ENCODE measurements at regions not wholly inside any gene's neighbourhood (a gene's known extent, or its start where the extent isn't known, plus 50 kb on each side); places are given as distances from the start of the nearest gene placed in this dataset.
A peak's percentile ranks its signal among the peaks of the same experiment; 100 is the strongest.

DNA sequence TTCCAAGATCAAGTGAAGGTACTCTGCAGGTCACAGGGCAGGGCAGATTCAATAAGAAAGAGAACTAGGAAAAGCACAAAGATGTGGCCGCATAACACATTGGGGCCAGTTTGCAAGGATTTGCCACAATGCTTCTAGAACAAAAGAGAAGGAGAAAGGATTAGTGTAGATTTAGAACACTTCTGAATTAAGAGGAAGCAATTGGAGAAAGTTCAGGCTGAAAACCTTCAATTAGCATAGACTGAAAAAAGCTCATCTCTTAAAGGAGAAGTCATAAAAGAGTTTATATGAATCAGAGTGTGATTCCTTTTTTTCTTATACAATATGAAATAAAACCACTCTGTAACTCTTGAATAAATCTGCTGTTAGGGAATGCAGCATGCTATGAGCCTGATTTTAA is 215.6 kb upstream of the FAT1 start:
- Histone ChIP-seq H3K79me2 (ENCODE audit: control insufficient read depth in 1 of 2, insufficient read depth in 2 of 2, low read length in 2 of 2) (no peaks in the 10 kb centered on the region), H3K36me3 (ENCODE audit: control insufficient read depth in 2 of 4, insufficient read depth in 4 of 4, low read length in 3 of 4) (no peaks in the 10 kb centered on the region), H3K9me3 (ENCODE audit: insufficient read depth in 2 of 2, low read depth in 1 of 2, low read length in 1 of 2) (no peaks in the 10 kb centered on the region), H4K5ac (ENCODE audit: insufficient read length, low read depth, low read length) (no peak overlapping the region), H3K27ac (ENCODE audit: low read depth, low read length) (no peak overlapping the region), H4K20me1 (replicated peaks in 1 of 2; ENCODE audit: control insufficient read depth in 1 of 2, insufficient read depth in 2 of 2, low read length in 2 of 2) (no peaks in the 10 kb centered on the region), H3K4ac (replicated peaks; ENCODE audit: insufficient read length, low read depth, low read length) (no peak overlapping the region), H2BK120ac (replicated peaks; ENCODE audit: low read depth, low read length) (no peak overlapping the region), H4K8ac (ENCODE audit: extremely low read depth, insufficient read depth, low read length) (no peak overlapping the region), H3K23ac (ENCODE audit: insufficient read length) (no peak overlapping the region), H3K79me1 (ENCODE audit: low read depth, low read length) (no peaks in the 10 kb centered on the region), H3K4me1 (replicated peaks in 1 of 4; ENCODE audit: control insufficient read depth in 3 of 4, insufficient read depth in 4 of 4, low read length in 3 of 4) (peaks cover 0 to 3% (median 1%) of the 10 kb centered on the region in 4 experiments; a peak in 1 of 7 replicates), H2BK20ac (ENCODE audit: low read length) (no peak overlapping the region), H3K9ac (replicated peaks in 1 of 4; ENCODE audit: extremely low read depth in 1 of 4, low read depth in 3 of 4, low read length in 3 of 4) (no peak overlapping the region), H2AFZ (ENCODE audit: low read length) (peak overlapping the region; percentile 55; the same call in 1 of the 2 replicates), H3K56ac (replicated peaks; ENCODE audit: insufficient read length, low read depth, low read length) (no peak overlapping the region), H3K14ac (ENCODE audit: insufficient read length) (no peak overlapping the region), H3K4me3 (ENCODE audit: extremely low read depth in 1 of 4, insufficient read depth in 2 of 4, low read depth in 3 of 4, low read length in 4 of 4) (no peak overlapping the region), H3K27me3 (replicated peaks in 1 of 4; ENCODE audit: control insufficient read depth in 3 of 4, extremely low read depth in 1 of 4, insufficient read depth in 3 of 4, low read length in 3 of 4) (no peaks in the 10 kb centered on the region), H3K4me2 (ENCODE audit: insufficient read depth in 1 of 2, low read depth in 2 of 2, low read length in 2 of 2) (no peak overlapping the region), H2BK12ac (ENCODE audit: low read depth, low read length) (no peak overlapping the region), H2AK5ac (ENCODE audit: low read depth, low read length) (no peak overlapping the region), H4K91ac (replicated peaks; ENCODE audit: insufficient read length, low read length) (no peak overlapping the region), H3K23me2 (ENCODE audit: low read depth, low read length) (no peaks in the 10 kb centered on the region), H2BK15ac (ENCODE audit: low read length) (no peak overlapping the region), H2BK5ac (ENCODE audit: low read depth, low read length) (no peak overlapping the region), H3K18ac (ENCODE audit: extremely low read depth, low read length) (no peak overlapping the region)
- ChIA-PET CTCF (ENCODE audit: partially characterized antibody) (interaction anchor here (0.6 to 1.0 kb wide), 3 partner anchors 133 to 214 kb away, joined by 3 to 4 read pairs (median 3); no protein-coding TSS in a partner anchor), POLR2A (ENCODE audit: partially characterized antibody) (no interaction called here)
- no peak for FAIRE-seq
- 70% methylated on average over 1 of the region's 1 CpG; no CpG with 5 or more reads in 1 of the 2 experiments for WGBS, 2 experiments (ENCODE audit: extremely low coverage in 1 of 2, insufficient coverage in 1 of 2, insufficient read length in 1 of 2, insufficient replicate concordance in 2 of 2, low coverage in 1 of 2, low lambda C conversion rate in 2 of 2, missing lambda C conversion rate in 1 of 2)
- DNase-seq (ENCODE audit: low read depth in 1 of 2, low spot score in 2 of 2), result no peak
- TF ChIP-seq, protein P1, sequence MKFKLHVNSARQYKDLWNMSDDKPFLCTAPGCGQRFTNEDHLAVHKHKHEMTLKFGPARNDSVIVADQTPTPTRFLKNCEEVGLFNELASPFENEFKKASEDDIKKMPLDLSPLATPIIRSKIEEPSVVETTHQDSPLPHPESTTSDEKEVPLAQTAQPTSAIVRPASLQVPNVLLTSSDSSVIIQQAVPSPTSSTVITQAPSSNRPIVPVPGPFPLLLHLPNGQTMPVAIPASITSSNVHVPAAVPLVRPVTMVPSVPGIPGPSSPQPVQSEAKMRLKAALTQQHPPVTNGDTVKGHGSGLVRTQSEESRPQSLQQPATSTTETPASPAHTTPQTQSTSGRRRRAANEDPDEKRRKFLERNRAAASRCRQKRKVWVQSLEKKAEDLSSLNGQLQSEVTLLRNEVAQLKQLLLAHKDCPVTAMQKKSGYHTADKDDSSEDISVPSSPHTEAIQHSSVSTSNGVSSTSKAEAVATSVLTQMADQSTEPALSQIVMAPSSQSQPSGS (IDR thresholded peaks at IDR 0.05; ENCODE audit: low read length), result no peak
- TF ChIP-seq HDAC6 (IDR thresholded peaks at IDR 0.05; ENCODE audit: low read depth, low read length) (no peak), SP2 (IDR thresholded peaks at IDR 0.05; ENCODE audit: low read length) (no peak), KDM5A (IDR thresholded peaks at IDR 0.05; ENCODE audit: low read length) (no peak), POU5F1 (IDR thresholded peaks at IDR 0.05; ENCODE audit: low read depth, low read length) (no peak), YY1 (IDR thresholded peaks at IDR 0.05; ENCODE audit: low read depth, low read length) (no peak), RBBP5 (IDR thresholded peaks at IDR 0.05; ENCODE audit: borderline replicate concordance, low read depth, low read length) (no peak), ASH2L (IDR thresholded peaks at IDR 0.05; ENCODE audit: low read length) (no peak), TAF7 (optimal IDR thresholded peaks at IDR 0.05; ENCODE audit: borderline replicate concordance, low read depth, low read length) (no peak), KDM1A (IDR thresholded peaks at IDR 0.05; ENCODE audit: borderline replicate concordance, low read length) (no peak), SP4 (IDR thresholded peaks at IDR 0.05; ENCODE audit: low read length) (no peak)
- TF ChIP-seq, protein P2, sequence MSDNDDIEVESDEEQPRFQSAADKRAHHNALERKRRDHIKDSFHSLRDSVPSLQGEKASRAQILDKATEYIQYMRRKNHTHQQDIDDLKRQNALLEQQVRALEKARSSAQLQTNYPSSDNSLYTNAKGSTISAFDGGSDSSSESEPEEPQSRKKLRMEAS (IDR thresholded peaks at IDR 0.05), result no peak
- TF ChIP-seq, protein P3, sequence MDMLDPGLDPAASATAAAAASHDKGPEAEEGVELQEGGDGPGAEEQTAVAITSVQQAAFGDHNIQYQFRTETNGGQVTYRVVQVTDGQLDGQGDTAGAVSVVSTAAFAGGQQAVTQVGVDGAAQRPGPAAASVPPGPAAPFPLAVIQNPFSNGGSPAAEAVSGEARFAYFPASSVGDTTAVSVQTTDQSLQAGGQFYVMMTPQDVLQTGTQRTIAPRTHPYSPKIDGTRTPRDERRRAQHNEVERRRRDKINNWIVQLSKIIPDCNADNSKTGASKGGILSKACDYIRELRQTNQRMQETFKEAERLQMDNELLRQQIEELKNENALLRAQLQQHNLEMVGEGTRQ (IDR thresholded peaks at IDR 0.05; ENCODE audit: low read length), result no peak

All from H1 (cell line).